Adrenal gland (tissue), 5 donors: ENCODE measurements at regions not wholly inside any gene's neighbourhood (a gene's known extent, or its start where the extent isn't known, plus 50 kb on each side); places are given as distances from the start of the nearest gene placed in this dataset.

Experiments
- POLR2A ChIP-seq, 2 donors: fragments of 450-650 bp; IDR thresholded peaks; one replicate each; pipeline ENCODE4 v1.6.1; 2017; ENCODE audit warnings: antibody characterized with exemption in 2 of 2, mild to moderate bottlenecking in 2 of 2, moderate library complexity in 1 of 2
- TF ChIP-seq, protein P1 (sequence below), 6 experiments: fragments of 450-650 bp in 4 of 6; fragments of 200-600 bp in 2 of 6; sonication (generic) in 1 of 6; IDR thresholded peaks; 1 replicate in 5 of 6; 2 replicates in 1 of 6; pipeline versions ENCODE4 v1.5.1 to v1.8.0; 2016 to 2021; ENCODE audit warnings: antibody characterized with exemption in 6 of 6, mild to moderate bottlenecking in 2 of 6, moderate library complexity in 1 of 6
- donor health status: DM: no; HTN: no; CAD: no.

DNA sequence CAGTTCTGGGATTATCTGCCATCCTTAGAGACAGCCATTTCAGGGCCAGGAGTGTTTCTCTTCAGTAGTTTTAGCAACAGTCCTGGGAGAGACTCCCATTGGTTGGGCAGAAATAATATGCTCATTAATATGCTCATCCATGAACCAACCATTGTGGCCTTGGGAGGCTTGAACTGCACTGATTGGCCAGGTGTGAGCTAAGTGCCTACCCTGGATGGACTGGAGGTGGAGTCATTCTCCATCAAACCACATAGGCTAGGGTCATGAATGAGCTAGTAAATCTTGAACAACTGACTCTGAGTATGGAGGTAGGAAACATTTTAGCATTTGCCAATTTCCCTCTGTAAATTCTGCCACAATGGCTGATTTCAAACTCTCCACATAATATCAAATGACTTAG lies 70.2 kb upstream of the ZFP64 start:
- TF ChIP-seq POLR2A (IDR thresholded peaks at IDR 0.05), result no peak
- TF ChIP-seq, protein P1, sequence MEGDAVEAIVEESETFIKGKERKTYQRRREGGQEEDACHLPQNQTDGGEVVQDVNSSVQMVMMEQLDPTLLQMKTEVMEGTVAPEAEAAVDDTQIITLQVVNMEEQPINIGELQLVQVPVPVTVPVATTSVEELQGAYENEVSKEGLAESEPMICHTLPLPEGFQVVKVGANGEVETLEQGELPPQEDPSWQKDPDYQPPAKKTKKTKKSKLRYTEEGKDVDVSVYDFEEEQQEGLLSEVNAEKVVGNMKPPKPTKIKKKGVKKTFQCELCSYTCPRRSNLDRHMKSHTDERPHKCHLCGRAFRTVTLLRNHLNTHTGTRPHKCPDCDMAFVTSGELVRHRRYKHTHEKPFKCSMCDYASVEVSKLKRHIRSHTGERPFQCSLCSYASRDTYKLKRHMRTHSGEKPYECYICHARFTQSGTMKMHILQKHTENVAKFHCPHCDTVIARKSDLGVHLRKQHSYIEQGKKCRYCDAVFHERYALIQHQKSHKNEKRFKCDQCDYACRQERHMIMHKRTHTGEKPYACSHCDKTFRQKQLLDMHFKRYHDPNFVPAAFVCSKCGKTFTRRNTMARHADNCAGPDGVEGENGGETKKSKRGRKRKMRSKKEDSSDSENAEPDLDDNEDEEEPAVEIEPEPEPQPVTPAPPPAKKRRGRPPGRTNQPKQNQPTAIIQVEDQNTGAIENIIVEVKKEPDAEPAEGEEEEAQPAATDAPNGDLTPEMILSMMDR (IDR thresholded peaks at IDR 0.05), result no peak
